Activated CD4-positive, alpha-beta memory T cell treated with anti-CD3 and anti-CD28 coated beads, Interleukin-2, amount 10 ng/mL, durations not matched to agents 7 days and 5 days (primary cell): ENCODE measurements at regions not wholly inside any gene's neighbourhood (a gene's known extent, or its start where the extent isn't known, plus 50 kb on each side); places are given as distances from the start of the nearest gene placed in this dataset.

Source experiments
- CTCF ChIA-PET: fragments of 350-600 bp; sonication (Branson Sonifier 250); formaldehyde crosslinking; loops from one replicate; lab custom pipeline; 2021; ENCODE audit warnings: antibody characterized with exemption, inconsistent platforms; lab: Charles Lee
- POLR2A ChIA-PET: fragments of 350-600 bp; sonication (Branson Sonifier 250); formaldehyde crosslinking; loops from one replicate; lab custom pipeline; 2021; ENCODE audit warnings: antibody characterized with exemption; lab: Charles Lee
- DNase-seq: peaks from one replicate; pipeline ENCODE4 v3.0.0-alpha.2; 2020
- H3K27ac Mint-ChIP-seq: one replicate; pipeline ENCODE4 v1.8.0; 2021; ENCODE audit warnings: mild to moderate bottlenecking, mixed read lengths
- H3K27me3 Mint-ChIP-seq: one replicate; pipeline ENCODE4 v1.8.0; 2021; ENCODE audit warnings: mixed read lengths
- H3K36me3 Mint-ChIP-seq: one replicate; pipeline ENCODE4 v1.8.0; 2021; ENCODE audit warnings: low read depth, mixed read lengths
- H3K4me1 Mint-ChIP-seq: one replicate; pipeline ENCODE4 v1.8.0; 2021; ENCODE audit warnings: mixed read lengths
- H3K4me3 Mint-ChIP-seq: one replicate; pipeline ENCODE4 v1.8.0; 2021; ENCODE audit warnings: mild to moderate bottlenecking, mixed read lengths
- H3K9me3 Mint-ChIP-seq: one replicate; pipeline ENCODE4 v1.8.0; 2021; ENCODE audit warnings: mixed read lengths

DNA sequence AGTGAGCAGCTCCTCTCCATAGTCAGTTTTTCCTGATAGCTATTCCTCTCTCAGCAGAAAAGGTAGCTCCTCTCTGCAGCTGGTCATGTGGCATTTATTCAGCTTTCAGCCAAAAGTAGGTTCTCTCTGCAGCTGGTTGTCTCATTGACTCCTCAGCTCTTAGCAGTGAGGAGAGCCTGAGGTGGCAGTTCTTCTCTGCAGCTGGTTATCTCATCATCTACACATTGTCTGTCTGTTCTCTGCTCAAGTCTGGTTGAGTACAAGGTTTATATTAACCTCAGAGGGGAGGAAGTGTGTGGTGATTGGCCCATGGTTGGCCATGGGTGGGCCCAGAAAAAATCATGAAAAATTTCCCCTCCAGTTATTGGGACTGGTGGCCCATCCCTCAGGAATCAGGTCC is 338.3 kb downstream of the KDM5D start:
- H3K9me3 Mint-ChIP-seq: no peaks in the 10 kb centered on the region
- no peaks in the 10 kb centered on the region for H3K36me3 Mint-ChIP-seq
- H3K4me1 Mint-ChIP-seq: no peaks in the 10 kb centered on the region
- H3K4me3 Mint-ChIP-seq: no peak overlapping the region
- CTCF ChIA-PET: no interaction called here
- H3K27me3 Mint-ChIP-seq: no peaks in the 10 kb centered on the region
- POLR2A ChIA-PET: no interaction called here
- DNase-seq: no peak
- H3K27ac Mint-ChIP-seq: no peak overlapping the region

DNA sequence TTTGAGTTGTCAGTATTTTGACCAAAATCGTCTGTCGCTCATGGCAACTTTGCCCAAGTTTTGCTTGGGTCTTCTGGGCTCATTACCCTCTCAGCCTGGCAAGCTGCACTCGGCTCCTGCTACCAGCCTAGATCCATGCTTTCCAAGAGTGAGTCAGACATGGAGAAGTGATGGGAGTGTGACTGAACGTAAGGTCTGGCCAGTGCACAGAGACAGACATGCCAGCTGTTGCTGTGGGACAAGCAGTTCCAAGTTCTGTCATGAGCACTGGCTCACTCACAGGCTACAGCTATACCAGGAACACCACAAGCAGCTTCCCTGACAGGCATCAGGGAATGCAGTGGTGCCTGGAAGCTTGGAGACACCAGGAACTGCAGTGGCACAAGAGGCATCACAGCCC is 338.9 kb downstream of the KDM5D start:
- Mint-ChIP-seq H3K4me3 (no peak overlapping the region), H3K27ac (no peak overlapping the region), H3K4me1 (no peaks in the 10 kb centered on the region), H3K36me3 (no peaks in the 10 kb centered on the region), H3K27me3 (no peaks in the 10 kb centered on the region), H3K9me3 (no peaks in the 10 kb centered on the region)
- POLR2A ChIA-PET: no interaction called here
- CTCF ChIA-PET: no interaction called here
- no peak for DNase-seq

DNA sequence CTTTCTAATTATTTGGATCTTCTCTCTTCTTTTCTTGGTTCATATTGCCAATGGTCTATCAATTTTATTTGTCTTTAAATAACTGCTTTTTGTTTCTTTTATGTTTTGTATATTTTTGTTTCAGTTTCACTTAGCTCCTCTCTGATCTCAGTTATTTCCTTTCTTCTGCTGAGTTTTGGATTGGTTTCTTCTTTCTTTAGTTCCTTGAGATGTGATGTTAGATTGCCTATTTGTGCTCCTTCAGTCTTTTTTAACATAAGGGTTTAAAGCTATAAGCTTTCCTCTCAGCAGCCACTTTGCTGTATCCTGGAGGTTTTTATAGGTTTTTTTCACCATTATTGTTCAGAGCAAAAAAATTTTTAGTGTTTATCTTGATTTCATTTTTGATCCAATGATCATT is 351.6 kb downstream of the KDM5D start:
- Mint-ChIP-seq H3K9me3 (no peaks in the 10 kb centered on the region), H3K36me3 (no peaks in the 10 kb centered on the region), H3K27ac (no peak overlapping the region), H3K4me1 (peaks cover 8% of the 10 kb centered on the region), H3K27me3 (no peaks in the 10 kb centered on the region), H3K4me3 (peak overlapping the region; percentile 35)
- ChIA-PET CTCF (no interaction called here), POLR2A (no interaction called here)
- no peak for DNase-seq

DNA sequence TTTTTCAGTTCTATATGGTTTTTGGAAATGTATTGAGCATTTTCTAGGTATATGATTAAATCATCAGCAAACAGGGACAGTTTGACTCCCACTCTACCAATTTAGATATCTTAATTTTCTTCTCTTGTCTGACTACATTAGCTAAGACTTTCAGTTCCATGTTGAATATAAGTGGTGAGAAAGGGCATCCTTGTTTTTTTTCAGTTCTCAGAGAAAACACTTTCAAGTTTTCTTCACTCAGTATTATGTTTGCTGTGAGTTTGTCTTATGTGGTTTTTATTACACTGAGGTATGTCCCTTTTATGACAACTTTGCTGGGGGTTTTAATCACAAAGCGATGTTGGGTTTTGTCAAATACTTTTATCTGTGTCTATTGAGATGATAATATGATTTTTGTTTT is 352.6 kb downstream of the KDM5D start:
- POLR2A ChIA-PET: no interaction called here

DNA sequence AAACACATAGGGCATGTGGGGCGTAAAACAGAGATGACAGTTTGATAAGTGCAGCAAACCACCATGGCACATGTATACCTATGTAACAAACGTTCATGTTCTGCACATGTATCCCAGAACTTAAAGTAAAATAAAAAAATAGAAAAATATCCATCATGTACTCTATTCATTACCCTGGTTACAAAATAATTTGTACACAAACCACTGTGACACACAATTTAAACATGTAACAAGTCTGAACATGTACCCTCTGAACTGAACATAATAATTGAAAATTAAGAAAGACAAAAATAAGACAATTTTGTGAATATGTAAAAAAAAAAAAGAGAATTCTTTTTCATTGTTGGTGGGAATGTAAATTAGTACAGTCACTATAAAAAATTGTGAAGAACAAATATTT is 379.2 kb downstream of the KDM5D start:
- no peaks in the 10 kb centered on the region for H3K4me1 Mint-ChIP-seq
- H3K27ac Mint-ChIP-seq: no peak overlapping the region
- no peak overlapping the region for H3K4me3 Mint-ChIP-seq
- H3K27me3 Mint-ChIP-seq: peaks cover 1% of the 10 kb centered on the region
- CTCF ChIA-PET: no interaction called here
- H3K36me3 Mint-ChIP-seq: no peaks in the 10 kb centered on the region
- no peaks in the 10 kb centered on the region for H3K9me3 Mint-ChIP-seq
- POLR2A ChIA-PET: no interaction called here
- DNase-seq: no peak

More for the DNA sequence above, 352.6 kb downstream of the KDM5D start:
- Mint-ChIP-seq H3K4me1 (peaks cover 8% of the 10 kb centered on the region), H3K27ac (no peak overlapping the region), H3K9me3 (no peaks in the 10 kb centered on the region), H3K27me3 (no peaks in the 10 kb centered on the region), H3K36me3 (no peaks in the 10 kb centered on the region), H3K4me3 (no peak overlapping the region)
- CTCF ChIA-PET: no interaction called here
- no peak for DNase-seq

DNA sequence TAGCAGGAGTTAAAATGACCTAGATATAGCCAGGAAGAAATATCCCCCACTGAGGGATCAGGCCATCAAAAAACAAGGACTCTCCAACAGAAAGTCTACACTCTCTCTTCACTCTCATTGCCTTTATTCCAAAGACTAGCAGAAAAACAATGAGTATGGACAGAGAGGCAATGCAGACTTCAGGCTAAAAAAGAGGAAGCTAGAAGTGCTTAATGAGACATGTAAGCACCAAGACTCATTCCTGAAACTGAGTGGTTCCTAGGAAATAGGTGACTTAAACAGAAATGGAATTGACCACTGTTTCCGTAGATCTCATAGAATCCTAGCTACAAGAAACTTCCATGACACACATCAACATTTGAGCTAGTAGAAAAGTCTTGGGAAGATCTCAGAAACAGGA is 387.3 kb downstream of the KDM5D start:
- no peak overlapping the region for H3K4me3 Mint-ChIP-seq
- DNase-seq: no peak
- H3K36me3 Mint-ChIP-seq: no peaks in the 10 kb centered on the region
- ChIA-PET POLR2A (no interaction called here), CTCF (no interaction called here)
- no peaks in the 10 kb centered on the region for H3K9me3 Mint-ChIP-seq
- no peaks in the 10 kb centered on the region for H3K27me3 Mint-ChIP-seq
- no peak overlapping the region for H3K27ac Mint-ChIP-seq
- no peaks in the 10 kb centered on the region for H3K4me1 Mint-ChIP-seq

DNA sequence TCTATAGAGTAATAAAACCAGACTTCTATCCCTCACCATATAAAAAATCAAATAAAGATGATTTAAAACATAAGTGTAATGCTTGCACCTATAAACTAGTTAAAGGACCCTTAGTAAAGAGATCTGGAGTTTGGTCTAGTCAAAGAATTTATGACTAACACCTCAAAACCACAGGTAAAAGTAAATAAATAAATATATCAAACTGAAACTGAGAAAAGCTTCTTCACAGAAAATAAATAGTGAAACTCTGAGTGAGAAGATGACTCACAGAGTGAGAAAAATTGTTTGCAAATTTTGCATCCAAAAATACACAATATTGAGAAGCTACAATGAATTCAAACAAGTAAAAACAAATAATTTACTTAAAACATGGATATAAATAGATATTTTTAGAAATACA is 387.8 kb downstream of the KDM5D start:
- ChIA-PET POLR2A (no interaction called here), CTCF (no interaction called here)
- no peaks in the 10 kb centered on the region for H3K27me3 Mint-ChIP-seq
- H3K27ac Mint-ChIP-seq: no peak overlapping the region
- H3K4me3 Mint-ChIP-seq: no peak overlapping the region
- DNase-seq: no peak
- no peaks in the 10 kb centered on the region for H3K9me3 Mint-ChIP-seq
- no peaks in the 10 kb centered on the region for H3K36me3 Mint-ChIP-seq
- H3K4me1 Mint-ChIP-seq: no peaks in the 10 kb centered on the region

DNA sequence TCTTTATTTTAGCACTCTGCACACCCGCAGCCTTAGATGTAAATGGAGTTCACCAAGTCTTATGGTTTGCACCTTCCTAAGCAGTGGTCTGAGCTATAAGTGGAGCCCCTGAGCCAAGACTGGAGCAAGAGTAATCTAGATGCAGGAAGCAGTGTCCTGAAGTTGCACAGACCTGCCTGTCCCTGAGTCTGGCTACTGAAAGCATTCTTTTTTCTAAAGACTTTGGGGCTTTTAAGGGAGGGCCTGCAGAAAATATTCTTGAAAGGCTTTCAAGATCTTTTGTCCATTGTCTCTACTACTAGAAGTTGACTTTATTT is 389.7 kb downstream of the KDM5D start:
- Mint-ChIP-seq H3K27me3 (no peaks in the 10 kb centered on the region), H3K4me3 (no peak overlapping the region), H3K9me3 (no peaks in the 10 kb centered on the region), H3K27ac (no peak overlapping the region), H3K36me3 (no peaks in the 10 kb centered on the region), H3K4me1 (no peaks in the 10 kb centered on the region)
- POLR2A ChIA-PET: no interaction called here
- CTCF ChIA-PET: no interaction called here
- DNase-seq: no peak

DNA sequence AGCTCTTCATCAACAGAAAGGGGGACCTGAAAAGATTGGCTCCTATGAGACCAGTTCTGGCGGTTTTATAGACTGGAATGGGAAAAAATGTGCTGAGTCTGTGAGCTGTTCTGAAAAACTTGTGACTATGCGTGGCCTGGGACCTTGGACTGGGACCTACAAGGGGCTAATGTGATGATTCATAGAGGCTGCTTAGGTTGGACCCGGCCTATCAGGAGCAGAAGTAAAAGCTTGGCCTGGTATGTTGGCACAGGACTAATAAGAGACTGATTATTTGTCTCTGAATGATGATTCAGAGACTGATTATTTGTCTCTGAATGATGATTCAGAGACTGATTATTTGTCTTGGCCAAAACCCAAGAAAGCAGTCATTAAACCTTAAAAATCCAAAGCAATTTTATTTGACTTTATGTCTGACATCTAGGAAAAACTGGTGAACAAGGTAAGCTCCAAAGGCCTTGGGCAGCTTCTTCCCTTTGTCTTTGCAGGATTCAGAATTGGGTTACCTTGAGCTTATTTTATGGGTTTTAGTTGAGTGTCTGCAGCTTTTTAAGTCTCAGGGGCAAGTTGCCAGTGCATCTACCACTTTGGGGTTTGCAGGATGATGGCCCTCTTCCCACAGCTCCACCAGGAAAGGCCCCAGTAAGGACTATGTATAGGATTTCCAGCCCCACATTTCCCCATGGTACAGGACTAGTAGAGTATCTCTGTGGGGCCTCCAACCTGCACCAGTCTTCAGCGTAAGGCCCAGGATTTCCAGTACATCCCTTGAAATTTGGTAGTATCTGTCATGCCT is 390.3 kb downstream of the KDM5D start:
- CTCF ChIA-PET: no interaction called here
- Mint-ChIP-seq H3K27ac (no peak overlapping the region), H3K9me3 (no peaks in the 10 kb centered on the region), H3K36me3 (no peaks in the 10 kb centered on the region), H3K27me3 (no peaks in the 10 kb centered on the region), H3K4me1 (no peaks in the 10 kb centered on the region), H3K4me3 (no peak overlapping the region)
- DNase-seq: no peak
- POLR2A ChIA-PET: no interaction called here

DNA sequence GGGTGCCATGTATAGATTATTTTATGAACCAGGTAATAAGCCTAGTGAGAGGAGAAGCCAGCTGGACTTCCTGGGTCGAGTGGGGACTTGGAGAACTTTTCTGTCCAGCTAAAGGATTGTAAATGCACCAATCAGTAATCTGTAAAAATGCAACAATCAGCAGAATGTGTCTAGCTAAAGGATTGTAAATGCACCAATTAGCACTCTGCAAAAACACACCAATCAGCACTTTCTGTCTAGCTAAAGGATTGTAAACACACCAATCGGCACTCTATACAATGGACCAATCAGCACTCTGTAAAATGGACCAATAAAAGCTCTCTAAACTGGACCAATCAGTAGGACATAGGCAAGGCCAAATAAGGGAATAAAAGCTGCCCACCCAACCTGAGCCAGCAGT is 392.9 kb downstream of the KDM5D start:
- Mint-ChIP-seq H3K27ac (no peak overlapping the region), H3K4me1 (no peaks in the 10 kb centered on the region), H3K36me3 (no peaks in the 10 kb centered on the region), H3K4me3 (no peak overlapping the region), H3K27me3 (no peaks in the 10 kb centered on the region), H3K9me3 (no peaks in the 10 kb centered on the region)
- ChIA-PET POLR2A (no interaction called here), CTCF (no interaction called here)
- no peak for DNase-seq

DNA sequence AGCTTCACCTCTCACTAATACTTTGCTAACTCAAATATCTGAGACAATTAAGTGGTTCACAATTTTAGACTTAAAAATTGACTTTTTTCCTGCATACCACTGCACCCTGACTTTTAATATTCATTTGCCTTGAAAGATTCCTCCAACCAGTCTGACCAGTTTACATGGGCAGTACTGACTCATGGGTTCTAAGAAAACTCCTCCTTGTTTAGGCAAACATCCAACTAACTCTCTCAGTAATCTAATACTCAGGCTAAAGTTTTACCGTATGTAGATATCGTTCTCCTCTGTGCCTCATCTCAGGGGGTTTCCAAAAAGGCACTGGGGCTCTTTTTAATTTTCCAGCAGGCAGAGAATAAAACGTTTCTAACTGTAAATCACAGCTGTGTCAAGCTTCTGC is 422.8 kb downstream of the KDM5D start:
- no peaks in the 10 kb centered on the region for H3K27me3 Mint-ChIP-seq
- H3K36me3 Mint-ChIP-seq: no peaks in the 10 kb centered on the region
- POLR2A ChIA-PET: no interaction called here
- peaks cover 5% of the 10 kb centered on the region for H3K9me3 Mint-ChIP-seq
- no peak for DNase-seq
- no peaks in the 10 kb centered on the region for H3K4me1 Mint-ChIP-seq
- no peak overlapping the region for H3K4me3 Mint-ChIP-seq
- CTCF ChIA-PET: no interaction called here
- no peak overlapping the region for H3K27ac Mint-ChIP-seq

DNA sequence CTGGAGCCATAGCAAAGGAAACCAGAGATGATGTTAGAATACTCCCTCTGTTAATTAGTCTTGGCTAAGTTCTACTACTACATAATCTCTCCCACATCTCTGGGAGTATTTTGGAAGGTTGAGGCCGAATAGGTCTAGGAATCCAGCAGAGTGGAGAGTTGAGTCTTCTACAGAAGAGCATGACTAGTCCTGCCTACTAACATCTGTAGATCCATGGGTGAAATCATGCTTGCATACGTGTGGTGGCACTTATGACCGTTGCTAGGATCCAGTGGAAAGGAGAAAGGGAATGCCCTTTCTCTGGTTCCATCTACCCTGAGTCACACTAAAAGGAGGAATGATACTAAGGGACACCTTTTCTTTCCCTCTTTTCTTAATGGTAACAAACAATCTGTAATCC is 425.4 kb downstream of the KDM5D start:
- Mint-ChIP-seq H3K27me3 (no peaks in the 10 kb centered on the region), H3K4me1 (no peaks in the 10 kb centered on the region), H3K27ac (no peak overlapping the region), H3K9me3 (peaks cover 5% of the 10 kb centered on the region), H3K4me3 (no peak overlapping the region), H3K36me3 (no peaks in the 10 kb centered on the region)
- CTCF ChIA-PET: no interaction called here
- POLR2A ChIA-PET: no interaction called here
- no peak for DNase-seq

DNA sequence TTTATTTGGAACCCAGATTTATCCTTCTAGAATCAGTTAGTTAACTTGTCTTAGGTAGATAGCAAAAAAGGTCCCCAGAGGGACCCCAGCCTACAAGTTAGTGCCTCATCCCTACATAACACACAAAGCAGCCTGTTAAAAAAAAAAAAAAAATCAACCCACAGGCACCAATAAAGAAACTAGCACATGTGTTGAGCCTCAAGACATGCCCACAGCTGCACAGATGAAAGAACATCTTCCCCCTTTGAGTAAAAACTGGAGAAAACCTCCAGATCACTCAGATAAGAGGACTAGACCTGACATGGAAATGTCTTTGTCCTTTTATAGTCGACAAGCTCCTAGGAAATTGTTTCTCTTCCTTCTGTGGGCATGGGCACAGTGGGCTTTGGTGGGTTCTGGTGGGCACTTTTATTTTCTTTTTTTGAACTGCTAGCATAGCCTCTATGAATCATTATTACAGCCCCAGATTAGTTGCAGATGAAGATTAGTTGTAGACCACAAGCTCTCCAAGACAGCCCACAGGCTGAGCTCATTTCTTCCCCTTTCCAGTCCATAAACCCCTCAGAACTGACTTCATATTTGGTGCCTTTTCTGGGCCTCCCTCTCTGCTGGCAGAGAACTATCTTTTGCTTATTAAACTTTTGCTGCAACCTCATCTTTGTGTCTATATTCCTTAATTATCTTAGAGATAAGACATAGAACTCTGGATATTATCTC is 427.1 kb downstream of the KDM5D start:
- H3K36me3 Mint-ChIP-seq: no peaks in the 10 kb centered on the region
- H3K27ac Mint-ChIP-seq: no peak overlapping the region
- H3K27me3 Mint-ChIP-seq: no peaks in the 10 kb centered on the region
- H3K9me3 Mint-ChIP-seq: peaks cover 5% of the 10 kb centered on the region
- H3K4me3 Mint-ChIP-seq: no peak overlapping the region
- POLR2A ChIA-PET: no interaction called here
- no peaks in the 10 kb centered on the region for H3K4me1 Mint-ChIP-seq
- CTCF ChIA-PET: no interaction called here
- DNase-seq: no peak

DNA sequence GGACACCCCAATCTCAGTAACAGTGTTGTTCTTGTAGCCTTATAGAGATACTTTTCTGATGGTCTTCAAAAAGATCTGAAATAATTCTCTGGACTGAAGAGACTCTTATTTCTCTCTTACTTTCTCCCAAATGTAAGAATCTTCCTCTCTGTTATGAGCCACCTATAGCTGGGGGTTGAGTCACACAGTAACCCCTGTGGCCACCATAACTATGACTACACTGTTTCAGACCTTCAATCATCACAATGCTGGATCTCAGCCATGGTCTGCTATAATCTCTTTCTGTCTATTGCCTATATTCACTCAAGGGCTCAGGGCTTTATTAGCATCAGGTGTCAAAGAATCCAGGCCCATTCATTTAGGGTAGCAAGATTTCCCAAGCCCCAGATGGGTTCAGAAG is 436.9 kb downstream of the KDM5D start:
- no peaks in the 10 kb centered on the region for H3K9me3 Mint-ChIP-seq
- no peaks in the 10 kb centered on the region for H3K27me3 Mint-ChIP-seq
- CTCF ChIA-PET: interaction anchor here (0.6 kb wide), 1 partner anchor 13 kb away, joined by 3 read pairs; no protein-coding TSS in a partner anchor
- POLR2A ChIA-PET: no interaction called here
- no peaks in the 10 kb centered on the region for H3K4me1 Mint-ChIP-seq
- H3K36me3 Mint-ChIP-seq: no peaks in the 10 kb centered on the region
- no peak overlapping the region for H3K27ac Mint-ChIP-seq
- no peak overlapping the region for H3K4me3 Mint-ChIP-seq
- no peak for DNase-seq
